Liver (tissue), 3 donors: ENCODE measurements at regions not wholly inside any gene's neighbourhood (a gene's known extent, or its start where the extent isn't known, plus 50 kb on each side); places are given as distances from the start of the nearest gene placed in this dataset.

ENCODE experiments used
- CTCF ChIP-seq: fragments of 150-350 bp; IDR thresholded peaks from 2 replicates; pipeline ENCODE4 v1.5.1; 2017; ENCODE audit warnings: improper control_type of control experiment, low read depth, low read length; ENCODE audit not compliant: missing input control
- EGR1 ChIP-seq, 2 donors: IDR thresholded peaks; 2 replicates each; pipeline ENCODE4 v1.6.1; 2016 to 2018; ENCODE audit warnings: antibody characterized with exemption in 2 of 2, low read depth in 2 of 2
- FOXA1 ChIP-seq: IDR thresholded peaks from 2 replicates; pipeline ENCODE4 v1.6.1; 2016; ENCODE audit warnings: antibody characterized with exemption
- GABPA ChIP-seq, 2 donors: IDR thresholded peaks in 1 of 2; conservative IDR thresholded peaks in 1 of 2; 2 replicates each; pipeline ENCODE4 v1.6.1; 2016; ENCODE audit warnings: antibody characterized with exemption in 2 of 2, mild to moderate bottlenecking in 1 of 2, moderate library complexity in 1 of 2
- MAX ChIP-seq: IDR thresholded peaks from 2 replicates; pipeline ENCODE4 v1.6.1; 2016; ENCODE audit warnings: antibody characterized with exemption
- RAD21 ChIP-seq, 2 donors: IDR thresholded peaks; 2 replicates each; pipeline ENCODE4 v1.6.1; 2016; ENCODE audit warnings: antibody characterized with exemption in 2 of 2, mild to moderate bottlenecking in 2 of 2
- REST ChIP-seq: IDR thresholded peaks from 2 replicates; pipeline ENCODE4 v1.6.1; 2016; ENCODE audit warnings: antibody characterized with exemption, mild to moderate bottlenecking
- SP1 ChIP-seq: IDR thresholded peaks from 2 replicates; pipeline ENCODE4 v1.6.1; 2018; ENCODE audit warnings: antibody characterized with exemption, mild to moderate bottlenecking
- TAF1 ChIP-seq: conservative IDR thresholded peaks from 2 replicates; pipeline ENCODE4 v1.6.1; 2016; ENCODE audit warnings: antibody characterized with exemption, mild to moderate bottlenecking
- YY1 ChIP-seq: IDR thresholded peaks from 2 replicates; pipeline ENCODE4 v1.6.1; 2016; ENCODE audit warnings: antibody characterized with exemption, mild to moderate bottlenecking
- donor health status: healthy.
- donor health status: healthy.

DNA sequence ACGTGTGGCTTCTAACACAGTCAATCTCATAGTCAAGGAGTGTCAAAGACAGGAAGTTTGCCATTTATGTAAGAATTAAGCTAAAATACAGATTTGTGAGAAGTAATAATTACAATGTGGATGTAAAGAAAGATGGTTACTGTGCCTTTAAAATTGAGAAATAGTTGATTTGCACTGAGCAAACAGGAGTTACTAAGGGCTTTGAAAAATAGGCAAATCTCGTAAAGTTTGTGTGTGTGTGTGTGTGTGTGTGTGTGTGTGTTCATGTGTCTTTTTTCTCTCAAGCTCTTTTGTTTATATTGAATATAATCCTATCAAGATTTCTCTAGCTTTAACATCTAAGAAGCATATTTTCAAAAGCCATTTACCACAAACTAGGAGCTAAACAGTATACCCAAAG lies 2284.5 kb downstream of the LRRC4C start:
- TF ChIP-seq CTCF (no peak), SP1 (no peak), YY1 (no peak), RAD21 (IDR thresholded peaks at IDR 0.05) (no peak), EGR1 (IDR thresholded peaks at IDR 0.05; ENCODE audit: low read depth in 2 of 2) (no peak), MAX (no peak), TAF1 (no peak), FOXA1 (no peak), GABPA (IDR thresholded peaks at IDR 0.05 in 1 of 2, conservative IDR thresholded peaks at IDR 0.05 in 1 of 2) (no peak), REST (no peak)
